CD4-positive, alpha-beta T cell treated with Interleukin-17A for 4 hours (primary cell): ENCODE measurements at regions not wholly inside any gene's neighbourhood (a gene's known extent, or its start where the extent isn't known, plus 50 kb on each side); places are given as distances from the start of the nearest gene placed in this dataset.

Source experiments
- DNase-seq: peaks from one replicate; pipeline ENCODE4 v3.0.0-alpha.2; 2020; ENCODE audit warnings: mixed read lengths

DNA sequence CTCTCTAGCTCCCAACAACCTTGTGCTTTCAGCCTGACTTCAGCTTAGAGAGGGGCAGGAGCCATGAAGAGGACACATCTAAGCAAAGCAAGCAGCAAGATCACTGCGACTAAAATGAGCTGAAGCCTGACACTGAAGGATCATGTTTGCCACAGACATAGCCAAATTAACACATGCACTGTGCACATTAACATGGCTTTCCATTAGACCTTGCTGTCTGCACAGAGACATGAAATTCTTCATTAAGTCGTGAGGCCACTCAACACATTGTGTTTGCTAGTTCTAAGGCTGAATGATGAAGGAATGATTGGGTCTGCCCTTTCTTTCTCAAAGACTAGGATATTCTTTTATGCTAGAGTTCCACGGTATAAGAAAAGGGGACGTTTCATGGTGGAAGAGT is 558.3 kb upstream of the PSMD7 start:
- DNase-seq, result no peak

DNA sequence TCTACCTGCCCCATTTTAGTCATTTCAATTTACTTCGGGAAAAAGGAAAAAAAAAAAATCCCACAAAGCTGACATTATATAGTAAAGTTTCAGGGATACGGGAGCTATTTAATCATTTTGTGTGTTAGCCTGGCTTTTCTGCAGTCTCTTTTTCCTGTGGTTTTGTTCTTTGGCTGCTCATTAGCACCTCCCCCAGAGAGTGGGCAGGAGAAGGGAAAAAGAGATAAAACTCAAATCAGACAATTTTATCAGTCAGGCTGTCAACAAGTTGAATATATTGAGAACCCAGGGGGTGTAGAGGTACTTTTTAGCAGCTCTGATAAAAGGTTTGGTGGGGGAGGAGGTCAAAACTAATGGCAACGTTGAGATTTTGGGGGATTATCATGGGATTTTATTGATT is 559.0 kb upstream of the PSMD7 start:
- no peak for DNase-seq

GRCh38 chr16:73735954-73736353 is 560.7 kb upstream of the PSMD7 start:
- DNase-seq, result no peak

DNA sequence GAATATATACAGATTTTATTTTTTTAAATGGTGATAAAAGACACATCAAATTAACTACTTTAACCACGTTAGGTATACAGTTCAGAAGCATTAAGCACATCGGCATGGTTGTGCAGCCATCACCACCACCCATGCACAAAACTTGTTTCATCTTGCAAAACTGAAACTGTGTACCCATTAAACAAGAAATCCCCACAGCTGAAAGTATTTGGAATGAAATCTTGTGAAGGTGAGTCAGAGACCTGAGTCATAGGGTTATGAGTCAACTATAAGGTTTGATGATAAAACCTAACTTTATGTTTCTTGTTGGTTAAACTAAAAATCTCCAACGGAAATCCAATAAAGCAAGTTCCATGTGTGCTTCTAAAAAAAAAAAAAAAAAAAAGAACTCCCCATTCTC is 561.6 kb upstream of the PSMD7 start:
- no peak for DNase-seq

- DNase-seq, result no peak
Observed at GRCh38 chr16:73732681-73733080, 563.9 kb upstream of the PSMD7 start.

- DNase-seq, result no peak
Observed at GRCh38 chr16:73732143-73732542, 564.5 kb upstream of the PSMD7 start.

DNA sequence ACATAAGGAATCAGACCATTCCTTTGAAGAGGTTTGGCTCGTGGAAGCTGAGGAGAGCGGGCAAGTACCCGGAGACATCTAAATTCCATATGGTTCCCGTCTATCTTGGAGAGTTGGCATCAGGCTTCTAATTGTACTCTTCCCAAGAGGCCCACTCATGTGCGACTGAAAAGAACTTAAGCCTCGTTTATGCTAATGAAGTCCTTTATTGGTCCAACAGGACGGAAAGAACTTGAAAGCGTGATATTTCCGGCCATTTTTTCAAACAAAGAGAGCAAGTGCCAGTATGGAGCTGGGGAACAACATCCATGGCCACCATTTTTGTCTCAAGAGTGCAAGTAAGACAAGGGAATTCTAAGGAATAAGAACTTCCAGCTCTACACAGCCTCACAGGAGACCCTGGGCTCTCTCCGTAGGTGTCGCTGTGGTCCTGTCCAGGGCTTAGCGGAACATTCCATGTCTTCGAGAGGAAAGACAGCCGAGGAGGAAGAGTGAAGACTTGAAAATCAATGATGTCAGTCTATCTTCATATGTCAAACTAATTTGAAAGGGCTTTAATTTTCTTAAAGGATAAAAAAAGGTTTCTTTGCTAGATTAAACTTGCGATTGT is 566.0 kb upstream of the PSMD7 start:
- DNase-seq, result no peak

DNA sequence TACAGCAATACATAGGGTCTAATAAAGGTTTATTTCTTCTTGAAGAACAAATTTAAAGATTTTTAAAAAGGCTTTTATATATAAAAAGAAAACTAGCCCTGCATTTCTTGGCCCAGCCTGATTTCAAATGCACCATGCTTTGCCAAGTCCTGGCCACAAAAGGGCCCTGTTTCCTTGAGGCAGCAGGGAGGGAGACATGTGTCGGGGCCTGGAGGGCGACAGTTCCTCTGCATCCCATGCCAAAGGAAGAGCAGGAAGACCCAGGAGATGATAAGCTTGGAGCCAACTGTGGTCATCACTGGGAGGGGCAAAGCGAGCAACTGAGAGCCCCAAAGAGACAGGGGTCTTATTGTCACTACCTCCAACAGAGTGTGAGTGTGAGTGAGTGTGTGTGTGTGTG is 571.5 kb upstream of the PSMD7 start:
- DNase-seq, result no peak

DNA sequence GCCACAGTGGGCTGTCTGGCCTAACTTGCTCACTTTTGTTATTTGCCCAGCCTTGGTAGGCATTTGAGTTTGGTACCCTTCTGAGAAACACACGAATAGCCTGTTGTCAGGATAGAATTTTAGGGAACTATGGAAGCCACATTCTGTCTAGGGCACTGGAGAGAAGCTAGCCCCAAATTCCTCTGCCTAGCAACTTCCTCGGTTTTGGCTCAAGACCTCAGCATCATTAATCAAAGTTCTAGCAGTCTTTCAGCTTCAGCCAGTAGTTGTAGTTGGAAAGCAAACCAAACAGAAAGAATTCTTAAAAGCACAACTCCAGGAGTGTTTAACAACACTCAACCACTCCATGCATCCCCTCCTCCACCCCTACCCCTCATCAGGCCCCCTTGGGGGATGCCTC is 572.1 kb upstream of the PSMD7 start:
- DNase-seq, result no peak

GRCh38 chr16:73717266-73717974 is 579.2 kb upstream of the PSMD7 start:
- DNase-seq, result no peak

- DNase-seq, result no peak
Observed at GRCh38 chr16:73714976-73715375, 581.6 kb upstream of the PSMD7 start.

GRCh38 chr16:73713778-73714495 is 582.7 kb upstream of the PSMD7 start:
- DNase-seq, result no peak

DNA sequence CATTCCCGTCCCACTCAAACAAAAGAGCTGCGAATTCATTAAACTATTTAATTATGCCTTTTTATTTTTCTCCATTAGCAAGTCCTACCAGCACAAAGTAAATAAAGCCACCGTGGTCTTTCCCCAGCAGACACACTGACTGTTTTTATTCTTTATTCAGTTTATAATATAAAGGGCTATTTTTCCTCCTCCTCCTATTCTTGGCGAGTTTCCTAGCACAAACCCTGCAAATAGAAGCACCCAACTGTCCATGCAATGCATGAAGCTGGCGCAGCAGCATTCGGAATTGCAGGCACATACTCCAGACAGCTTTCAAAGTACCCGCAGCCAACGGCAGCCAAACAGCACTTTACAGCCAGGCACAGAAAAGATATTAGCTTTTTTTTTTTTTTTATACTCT is 583.4 kb upstream of the PSMD7 start:
- no peak for DNase-seq

GRCh38 chr16:73711406-73712080 is 585.1 kb upstream of the PSMD7 start:
- DNase-seq, result no peak

DNA sequence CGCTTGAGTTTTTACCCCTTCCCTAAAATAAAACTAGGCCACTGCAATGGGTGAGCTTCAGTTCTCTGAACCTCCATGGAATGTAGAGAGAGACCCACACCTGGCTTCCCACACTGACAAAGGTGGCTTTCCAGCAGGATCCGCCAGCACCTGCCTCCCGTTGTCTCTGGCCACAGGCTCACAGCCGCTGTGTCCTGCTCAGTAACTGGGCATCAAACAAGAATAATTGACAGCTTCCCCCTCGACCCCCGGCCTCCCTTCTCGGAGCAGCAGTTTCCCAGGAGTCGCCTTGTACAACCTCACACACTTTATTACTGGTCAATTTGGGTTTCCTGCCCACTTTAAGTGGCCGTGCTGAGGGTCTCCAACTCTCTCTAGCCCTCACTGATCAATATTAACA is 586.1 kb upstream of the PSMD7 start:
- DNase-seq, result no peak

GRCh38 chr16:73707863-73708262 is 588.8 kb upstream of the PSMD7 start:
- DNase-seq, result no peak

DNA sequence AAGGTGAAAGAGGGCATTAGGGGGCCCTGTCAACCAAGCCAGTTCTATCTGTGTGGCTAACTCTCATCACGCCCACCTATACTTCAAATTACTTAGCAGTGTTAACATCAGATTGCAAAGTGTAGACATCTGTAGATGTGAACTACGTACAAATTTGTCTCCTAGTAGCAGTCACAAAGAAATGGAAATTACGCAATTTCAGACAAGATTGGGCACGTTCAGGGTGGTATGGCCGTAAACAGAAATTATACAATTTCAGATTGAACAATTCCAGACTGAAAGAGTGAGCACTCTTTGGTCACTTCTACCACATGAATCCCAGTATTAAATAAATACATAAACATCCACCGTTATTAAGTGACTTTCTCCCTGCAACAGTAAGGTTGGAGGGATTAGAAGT is 592.7 kb upstream of the PSMD7 start:
- no peak for DNase-seq

- DNase-seq, result no peak
Observed at GRCh38 chr16:73697336-73697735, 599.3 kb upstream of the PSMD7 start.

- DNase-seq, result no peak
Observed at GRCh38 chr16:73692861-73693260, 603.8 kb upstream of the PSMD7 start.

GRCh38 chr16:73683804-73684203 is 612.8 kb upstream of the PSMD7 start:
- no peak for DNase-seq

DNA sequence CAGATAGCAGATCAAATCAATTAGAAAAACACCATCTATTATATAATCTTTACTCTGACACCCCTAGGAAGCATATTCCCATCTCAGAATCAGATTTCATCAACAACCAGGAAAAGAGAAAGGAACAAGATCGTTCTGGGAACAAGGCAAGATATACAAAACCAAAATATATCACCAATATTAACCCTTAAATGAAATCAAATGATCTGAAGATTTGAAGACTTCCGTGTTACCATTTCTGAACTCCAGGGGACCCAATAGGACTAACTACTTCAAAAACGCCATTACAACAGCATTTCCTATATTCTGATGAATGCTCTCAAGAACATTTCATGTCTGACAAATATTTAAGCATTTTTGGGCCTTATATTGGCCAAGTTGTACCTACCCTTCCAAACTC is 624.2 kb upstream of the ZFHX3 start:
- DNase-seq, result no peak

- DNase-seq, result no peak
Observed at GRCh38 chr16:73670836-73671820, 623.2 kb upstream of the ZFHX3 start.
